Upper lobe of right lung (tissue), 1 donor: ENCODE measurements at regions not wholly inside any gene's neighbourhood (a gene's known extent, or its start where the extent isn't known, plus 50 kb on each side); places are given as distances from the start of the nearest gene placed in this dataset.

Source experiments
- ATAC-seq: fragments of 200-7000 bp; cut with Tn5 transposase; one replicate; pipeline ENCODE4 v1.9.1; 2020; ENCODE audit warnings: mild to moderate bottlenecking, moderate library complexity
- DNase-seq: peaks from one replicate; pipeline ENCODE4 v3.0.0-alpha.2; 2020
- H3K27ac ChIP-seq: fragments of 200-600 bp; one replicate; pipeline ENCODE4 v1.8.0; 2022
- H3K27me3 ChIP-seq: fragments of 200-600 bp; one replicate; pipeline ENCODE4 v1.8.0; 2022; ENCODE audit warnings: mild to moderate bottlenecking
- H3K36me3 ChIP-seq: fragments of 200-600 bp; one replicate; pipeline ENCODE4 v1.8.0; 2022
- H3K4me1 ChIP-seq: fragments of 200-600 bp; one replicate; pipeline ENCODE4 v1.8.0; 2022
- H3K4me3 ChIP-seq: fragments of 200-600 bp; one replicate; pipeline ENCODE4 v1.8.0; 2022; ENCODE audit warnings: mild to moderate bottlenecking
- H3K9me3 ChIP-seq: fragments of 200-600 bp; one replicate; pipeline ENCODE4 v1.8.0; 2022
- CTCF ChIP-seq: fragments of 200-600 bp; IDR thresholded peaks from one replicate; pipeline ENCODE4 v1.8.0; 2022; ENCODE audit warnings: antibody characterized with exemption
- intact Hi-C: fragments of 100-400 bp; cut with DNase I; formaldehyde crosslinking; loops from one replicate; pipeline ENCODE4 v1.11.0; 2022
- donor health status: DM: no; HTN: yes; CAD: no; lungs with severe emphysema.

GRCh38 chr3:16040991-16041390 is 133.5 kb upstream of the GALNT15 start:
- ATAC-seq, result no peak
- intact Hi-C loops, result no loop called here

GRCh38 chr3:16048435-16049318 is 125.8 kb upstream of the GALNT15 start:
- Histone ChIP-seq H3K27ac (no peak overlapping the region), H3K4me1 (no peaks in the 10 kb centered on the region), H3K27me3 (no peaks in the 10 kb centered on the region), H3K4me3 (no peak overlapping the region), H3K36me3 (no peaks in the 10 kb centered on the region), H3K9me3 (no peaks in the 10 kb centered on the region)
- peak; percentile 84 for TF ChIP-seq CTCF
- ATAC-seq, result peak; percentile 94
- intact Hi-C loops, result loop anchor here (5.0 kb wide), 1 partner anchor 129 kb away; no protein-coding TSS in a partner anchor
- no peak for DNase-seq

More at GRCh38 chr3:16040991-16041390, 133.5 kb upstream of the GALNT15 start:
- no peaks in the 10 kb centered on the region for H3K9me3 ChIP-seq
- H3K36me3 ChIP-seq, result no peaks in the 10 kb centered on the region
- no peak overlapping the region for H3K4me3 ChIP-seq
- no peak for TF ChIP-seq CTCF
- H3K4me1 ChIP-seq, result no peaks in the 10 kb centered on the region
- H3K27me3 ChIP-seq, result no peaks in the 10 kb centered on the region
- DNase-seq, result no peak
- H3K27ac ChIP-seq, result no peak overlapping the region

GRCh38 chr3:16050641-16051467 is 123.6 kb upstream of the GALNT15 start:
- no peak for DNase-seq

GRCh38 chr3:16051691-16052090 is 122.8 kb upstream of the GALNT15 start:
- no peaks in the 10 kb centered on the region for H3K27me3 ChIP-seq
- no peak for DNase-seq
- intact Hi-C loops, result loop anchor here (5.0 kb wide), 1 partner anchor 196 kb away; no protein-coding TSS in a partner anchor
- no peaks in the 10 kb centered on the region for H3K36me3 ChIP-seq
- H3K4me1 ChIP-seq, result peaks cover 5% of the 10 kb centered on the region
- H3K4me3 ChIP-seq, result no peak overlapping the region
- no peak overlapping the region for H3K27ac ChIP-seq
- ATAC-seq, result no peak
- no peaks in the 10 kb centered on the region for H3K9me3 ChIP-seq
- no peak for TF ChIP-seq CTCF

More at GRCh38 chr3:16050641-16051467, 123.6 kb upstream of the GALNT15 start:
- TF ChIP-seq CTCF, result no peak
- intact Hi-C loops, result loop anchor here (5.0 kb wide), 1 partner anchor 196 kb away; no protein-coding TSS in a partner anchor
- Histone ChIP-seq H3K27ac (peak overlapping the region; percentile 53), H3K36me3 (no peaks in the 10 kb centered on the region), H3K27me3 (no peaks in the 10 kb centered on the region), H3K9me3 (no peaks in the 10 kb centered on the region), H3K4me3 (no peak overlapping the region), H3K4me1 (peaks cover 1% of the 10 kb centered on the region)
- ATAC-seq, result peak; percentile 81

GRCh38 chr3:16052964-16053363 is 121.5 kb upstream of the GALNT15 start:
- H3K9me3 ChIP-seq, result no peaks in the 10 kb centered on the region
- ATAC-seq (no peak), DNase-seq (no peak)
- no peaks in the 10 kb centered on the region for H3K36me3 ChIP-seq
- H3K27me3 ChIP-seq, result no peaks in the 10 kb centered on the region
- no peak for TF ChIP-seq CTCF
- H3K4me1 ChIP-seq, result peaks cover 5% of the 10 kb centered on the region
- no peak overlapping the region for H3K27ac ChIP-seq
- intact Hi-C loops, result loop anchor here (5.0 kb wide), 1 partner anchor 194 kb away; no protein-coding TSS in a partner anchor
- H3K4me3 ChIP-seq, result no peak overlapping the region
